NCI-H2227 treated with DMSO at 0.1 percent for 48 hours (cell line): ENCODE measurements at regions not wholly inside any gene's neighbourhood (a gene's known extent, or its start where the extent isn't known, plus 50 kb on each side); places are given as distances from the start of the nearest gene placed in this dataset.
"Not testable (repeated sequence)": the region's sequence is repeated elsewhere in the genome, so short reads cannot be mapped to it uniquely, and the experiment has no call there.

Experiments
- DNase-seq: peaks from one replicate; lab custom pipeline; 2025; lab: John Stamatoyannopoulos, UW

DNA sequence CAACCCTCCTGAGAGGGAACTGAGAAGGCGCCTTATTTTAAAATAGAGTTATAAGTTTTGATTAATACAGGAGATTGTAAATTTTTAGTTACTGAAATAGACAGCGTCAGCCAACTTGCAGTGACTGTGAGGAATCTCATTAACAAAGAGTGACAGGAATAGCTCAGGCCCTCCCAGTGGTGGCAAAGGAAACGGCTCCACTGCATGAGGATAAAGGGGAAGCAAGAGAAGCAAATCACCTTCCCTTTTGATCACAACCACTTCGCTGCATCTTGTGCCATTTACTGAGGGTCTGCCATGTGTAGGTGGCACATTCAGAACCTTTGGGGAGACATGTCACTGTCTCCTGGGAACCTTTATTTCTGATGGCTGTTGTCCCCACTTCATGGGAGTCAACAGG is 612.4 kb upstream of the RAB6C start:
- no peak for DNase-seq

GRCh38 chr2:129369437-129369836 is 610.0 kb upstream of the RAB6C start:
- no peak for DNase-seq

DNA sequence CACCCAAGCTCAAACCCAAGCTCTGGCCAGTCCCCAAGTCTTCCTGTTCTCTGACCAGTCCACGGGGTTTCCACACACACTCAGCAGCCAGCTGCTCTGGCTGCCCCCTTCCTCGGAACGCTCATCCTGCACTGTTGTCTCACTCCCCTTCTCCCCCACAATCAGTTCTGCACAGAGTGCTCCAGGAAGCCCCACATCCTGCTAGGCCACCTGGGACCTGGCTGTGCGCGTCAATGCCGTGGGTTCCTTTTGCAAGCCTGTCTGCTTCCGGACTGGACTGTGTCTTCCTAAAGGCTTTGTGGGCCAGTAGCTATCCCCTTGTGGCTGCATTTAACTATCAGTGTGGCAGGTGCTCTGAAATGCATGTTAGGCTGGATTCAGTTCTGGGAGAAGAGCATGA is 605.0 kb upstream of the RAB6C start:
- DNase-seq, result no peak

DNA sequence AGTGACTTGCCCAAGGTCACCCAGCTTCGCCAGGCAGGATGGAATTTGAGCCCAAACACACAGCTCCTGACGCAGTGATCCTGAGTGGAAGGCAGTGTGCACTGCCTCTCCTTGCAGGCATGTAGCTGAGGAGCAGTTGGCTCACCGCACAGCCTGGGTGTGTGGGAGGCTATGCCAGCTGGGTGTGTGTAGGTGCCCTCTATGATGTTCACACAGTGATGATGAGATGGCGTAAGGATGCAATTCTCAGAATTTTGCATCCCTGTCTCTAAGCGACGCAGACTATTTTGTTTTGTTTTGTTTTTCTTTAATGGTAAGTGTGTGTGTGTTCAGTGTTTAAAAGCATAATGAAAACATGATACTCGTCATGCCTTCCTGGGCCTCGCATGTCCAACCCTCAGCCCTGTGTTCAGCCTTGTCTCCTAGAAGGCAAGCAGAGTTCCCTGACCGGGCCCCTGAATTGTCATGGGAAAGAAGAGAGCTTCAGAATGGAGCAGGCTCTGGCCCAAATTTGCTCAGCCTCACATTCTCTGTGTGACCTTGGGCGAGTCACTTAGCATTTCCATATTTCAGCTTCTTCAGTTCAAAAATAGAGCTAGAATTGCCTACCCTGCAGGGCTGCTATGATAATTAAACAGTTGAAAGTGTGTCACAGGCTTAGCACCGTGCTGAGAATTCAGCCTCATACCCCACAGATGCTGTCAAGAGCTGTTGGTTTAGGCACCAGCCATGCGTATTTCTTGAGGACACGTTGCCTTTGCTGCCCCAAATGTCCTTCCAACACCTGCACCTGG is 603.6 kb upstream of the RAB6C start:
- DNase-seq, result no peak

GRCh38 chr2:129376426-129377077 is 602.9 kb upstream of the RAB6C start:
- DNase-seq, result no peak

- no peak for DNase-seq
These were observed 602.4 kb upstream of the RAB6C start for GRCh38 chr2:129377078-129377469.

GRCh38 chr2:129378186-129378585 is 601.3 kb upstream of the RAB6C start:
- no peak for DNase-seq

GRCh38 chr2:129379411-129379810 is 600.1 kb upstream of the RAB6C start:
- no peak for DNase-seq

DNA sequence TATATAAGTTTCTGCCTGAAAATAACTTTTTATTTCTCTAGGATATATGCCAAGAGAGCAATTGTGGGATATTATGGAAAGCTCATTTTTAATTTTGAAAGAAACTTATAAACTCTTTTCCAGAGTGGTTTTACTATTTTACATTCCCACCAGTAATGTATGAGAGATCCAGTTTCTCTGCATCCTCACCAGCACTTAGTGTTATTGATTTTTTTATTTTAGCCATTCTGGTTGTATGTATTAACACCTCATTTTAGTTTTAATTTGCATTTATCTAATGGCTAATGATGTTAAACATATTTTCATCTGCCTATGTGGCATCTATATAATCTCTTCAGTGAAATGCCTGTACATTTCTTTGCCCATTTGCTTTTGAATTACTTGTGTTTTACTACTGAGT is 597.7 kb upstream of the RAB6C start:
- no peak for DNase-seq

DNA sequence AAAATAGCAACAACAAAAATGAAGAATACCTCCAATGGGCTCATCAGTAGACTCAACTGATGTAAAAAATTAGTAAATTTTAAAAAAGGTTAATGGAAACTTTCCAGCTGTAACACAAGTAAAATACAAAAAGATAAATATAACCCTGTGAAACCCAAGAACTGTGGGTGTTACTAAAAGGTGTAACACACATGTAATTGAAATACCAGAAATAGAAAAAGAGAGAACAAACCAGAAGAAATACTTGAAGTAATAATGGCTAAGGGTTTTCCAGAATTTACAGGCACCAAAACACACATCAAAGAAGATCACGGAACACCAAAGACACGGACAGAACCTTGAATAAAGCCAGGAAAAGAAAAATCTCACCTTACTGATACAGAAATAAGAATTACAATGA is 590.6 kb upstream of the RAB6C start:
- no peak for DNase-seq

- no peak for DNase-seq
These were observed 585.6 kb upstream of the RAB6C start for GRCh38 chr2:129393816-129394215.

- DNase-seq, result peak; percentile 8
These were observed 582.4 kb upstream of the RAB6C start for GRCh38 chr2:129396980-129397599.

DNA sequence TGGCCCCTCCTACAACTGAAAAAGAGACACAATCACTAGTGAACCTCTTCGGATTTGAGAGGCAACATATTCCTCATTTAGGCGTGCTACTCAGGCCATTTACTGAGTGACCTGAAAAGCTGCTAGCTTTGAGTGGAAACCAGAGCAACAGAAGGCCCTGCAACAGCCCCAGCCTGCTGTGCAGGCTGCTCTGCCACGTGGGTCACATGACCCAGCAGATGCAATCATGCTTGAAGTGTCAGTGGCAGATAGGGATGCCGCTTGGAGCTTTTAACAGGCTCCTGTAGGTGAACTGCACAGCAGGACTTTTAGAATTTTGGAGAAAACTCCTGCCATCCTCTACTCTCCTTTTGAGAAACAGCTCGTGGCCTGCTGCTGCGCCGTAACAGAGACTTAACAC is 578.6 kb upstream of the RAB6C start:
- no peak for DNase-seq

DNA sequence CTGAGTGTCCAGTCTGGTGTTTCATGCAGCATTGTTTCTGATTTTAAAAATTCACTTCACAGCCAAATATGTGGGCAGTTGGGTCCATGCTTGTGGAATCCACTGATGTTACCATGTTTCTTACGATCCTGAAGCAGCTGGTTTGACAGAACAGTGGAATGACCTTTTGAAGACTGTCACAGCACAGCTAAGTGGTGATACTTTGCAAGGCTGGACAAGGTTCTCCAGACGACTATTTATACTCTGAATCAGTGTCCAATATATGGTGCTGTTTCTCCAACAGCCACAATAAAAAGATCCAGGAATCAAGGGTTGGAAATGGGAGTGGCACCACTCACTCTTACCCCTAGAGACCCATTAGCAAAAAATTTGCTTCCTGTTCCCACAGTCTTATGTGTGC is 577.4 kb upstream of the RAB6C start:
- DNase-seq, result no peak

GRCh38 chr2:129404000-129404685 is 575.3 kb upstream of the RAB6C start:
- DNase-seq, result no peak

DNA sequence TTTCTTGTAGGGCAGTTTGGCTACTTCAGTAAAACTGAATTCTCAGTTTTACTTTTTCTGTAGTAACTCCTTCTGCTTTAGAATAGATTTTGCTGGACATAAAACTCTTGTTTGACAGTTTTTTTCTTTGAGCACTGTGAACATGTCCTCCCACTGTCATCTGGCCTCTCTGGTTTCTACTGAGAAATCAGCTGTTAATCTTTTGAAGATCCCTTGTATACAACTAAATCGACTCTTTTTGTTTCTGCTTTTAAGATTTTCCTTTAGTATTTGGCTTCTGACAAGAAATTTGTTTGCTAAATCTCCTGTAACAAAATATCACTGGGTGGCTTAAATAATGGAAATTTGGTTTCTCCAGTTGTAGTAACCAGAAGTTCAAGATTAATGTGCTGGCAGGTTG is 570.9 kb upstream of the RAB6C start:
- no peak for DNase-seq

- DNase-seq, result not testable (repeated sequence)
These were observed 562.4 kb upstream of the RAB6C start for GRCh38 chr2:129417041-129417440.

DNA sequence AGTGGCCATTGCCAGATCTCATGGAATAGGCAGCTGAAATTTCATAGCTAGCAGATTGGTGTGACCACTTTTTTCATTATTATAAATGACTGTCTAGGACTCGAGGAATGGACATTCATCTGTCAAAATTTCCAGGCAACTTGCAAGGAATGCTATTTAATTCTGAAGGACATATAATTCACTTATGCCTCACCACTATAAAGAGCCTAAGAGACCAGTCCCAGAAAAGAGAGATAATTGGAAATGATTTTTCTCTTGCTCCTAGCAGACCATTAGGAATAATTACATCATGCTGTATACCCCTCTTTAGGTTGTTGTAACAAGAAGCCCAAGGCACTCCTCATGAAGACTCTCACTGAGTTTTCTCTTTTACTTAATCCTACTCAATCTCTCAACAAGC is 557.4 kb upstream of the RAB6C start:
- DNase-seq, result peak; percentile 52

DNA sequence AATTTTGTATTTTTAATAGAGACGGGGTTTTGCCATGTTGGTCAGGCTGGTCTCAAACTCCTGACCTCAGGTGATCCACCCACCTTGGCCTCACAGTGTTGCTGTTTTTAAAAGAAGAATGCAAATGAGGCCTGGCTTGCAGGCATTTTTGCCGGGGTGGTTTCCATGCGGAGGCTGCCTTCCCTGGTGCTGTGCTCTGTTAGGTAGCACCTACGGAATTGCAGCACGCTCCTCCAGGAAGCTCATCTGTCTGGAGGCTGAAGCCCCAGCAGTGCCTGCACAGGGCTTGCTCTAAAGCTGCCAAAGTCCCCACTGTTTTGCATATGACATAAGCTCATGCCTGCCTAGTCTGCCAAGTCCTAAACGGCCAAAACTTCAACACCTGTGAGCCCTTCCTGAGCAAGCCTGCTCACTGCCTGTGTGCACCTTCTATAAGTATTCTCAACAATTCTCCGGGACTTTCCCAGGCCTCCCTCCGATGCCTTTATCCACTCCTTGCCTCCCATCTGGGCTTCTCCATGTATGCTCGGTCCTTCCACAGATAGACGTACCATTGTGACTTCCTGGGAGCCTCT is 551.3 kb upstream of the RAB6C start:
- DNase-seq, result no peak

DNA sequence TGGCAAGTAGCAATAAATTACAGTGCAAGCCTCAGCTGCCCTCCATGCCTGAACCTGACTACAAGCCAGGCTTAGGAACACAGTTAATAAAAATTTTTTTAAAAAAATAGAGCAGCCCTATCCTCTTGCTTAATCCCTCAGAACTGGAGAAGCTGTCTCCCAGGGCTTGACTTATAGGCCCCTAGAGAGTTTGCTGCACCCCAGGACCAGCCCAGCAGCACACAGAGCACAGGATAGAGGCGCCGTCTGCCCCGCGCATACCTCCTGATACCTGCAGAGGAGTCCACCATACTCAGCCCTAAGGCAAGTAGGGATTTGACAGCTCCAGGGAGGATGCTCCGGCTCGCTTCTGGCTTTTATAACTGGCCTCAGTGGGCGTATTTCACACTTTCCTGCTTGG is 548.6 kb upstream of the RAB6C start:
- no peak for DNase-seq

- no peak for DNase-seq
These were observed 547.6 kb upstream of the RAB6C start for GRCh38 chr2:129431881-129432280.

DNA sequence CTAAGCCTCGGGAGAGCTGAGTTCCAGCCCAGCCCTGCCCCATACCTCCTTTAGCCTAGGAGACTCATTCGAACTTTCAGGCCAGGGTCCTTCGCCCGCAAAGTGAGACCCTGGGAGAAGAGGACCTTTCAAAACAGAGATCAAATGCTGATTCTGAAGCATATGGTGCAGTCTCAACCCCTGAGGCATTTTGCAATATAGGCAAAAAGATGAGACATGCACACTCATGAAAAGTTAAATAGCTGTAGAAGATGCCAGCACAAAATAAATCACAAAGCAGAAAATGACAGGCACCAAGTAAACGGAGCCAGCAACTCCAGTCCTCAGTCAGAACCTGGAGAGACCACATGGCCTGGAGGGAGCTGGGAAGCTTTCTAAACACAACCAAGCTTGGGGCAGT is 542.7 kb upstream of the RAB6C start:
- DNase-seq, result no peak
